ENCODE measurements at regions not wholly inside any gene's neighbourhood (a gene's known extent, or its start where the extent isn't known, plus 50 kb on each side); places are given as distances from the start of the nearest gene placed in this dataset.

DNA sequence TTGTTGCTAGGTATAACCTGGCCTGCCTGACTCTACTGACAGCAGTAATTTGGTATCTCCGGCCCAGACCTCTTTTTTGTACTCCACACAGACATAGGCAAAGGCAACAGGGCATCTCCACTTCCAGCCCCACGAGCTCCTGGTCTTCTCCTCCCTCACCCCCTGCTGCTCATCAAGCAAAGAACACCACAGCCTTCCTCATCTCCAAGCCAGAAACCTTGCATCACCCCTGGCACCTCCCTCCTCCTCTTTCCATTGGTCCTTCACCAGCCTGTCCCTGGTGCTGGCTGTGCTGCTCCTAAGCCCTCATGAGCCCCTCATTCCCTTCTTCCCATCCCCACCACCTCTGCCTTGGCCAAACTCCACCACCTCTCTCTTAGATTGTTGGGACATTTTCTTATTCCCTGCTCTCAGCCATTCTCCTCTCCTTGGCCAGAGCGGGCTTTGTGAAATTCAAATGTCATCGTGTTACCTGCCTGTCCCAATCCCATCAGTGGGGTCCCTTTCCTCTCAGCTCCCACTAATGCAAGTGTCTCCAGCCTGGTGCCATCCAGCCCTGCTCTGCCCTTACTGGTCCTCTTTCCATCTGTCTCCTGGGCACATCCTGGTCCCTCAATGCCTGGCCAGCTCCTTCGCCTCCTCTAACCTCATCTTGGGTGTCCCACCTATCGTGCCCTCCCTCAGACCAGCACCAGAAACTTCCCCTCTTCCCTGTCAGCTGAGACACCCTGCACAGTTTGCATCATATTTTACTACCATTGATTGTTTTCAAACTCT, 77.4 kb downstream of the INHBB start:
- no peak for DNase-seq (ENCODE audit: low spot score)

DNA sequence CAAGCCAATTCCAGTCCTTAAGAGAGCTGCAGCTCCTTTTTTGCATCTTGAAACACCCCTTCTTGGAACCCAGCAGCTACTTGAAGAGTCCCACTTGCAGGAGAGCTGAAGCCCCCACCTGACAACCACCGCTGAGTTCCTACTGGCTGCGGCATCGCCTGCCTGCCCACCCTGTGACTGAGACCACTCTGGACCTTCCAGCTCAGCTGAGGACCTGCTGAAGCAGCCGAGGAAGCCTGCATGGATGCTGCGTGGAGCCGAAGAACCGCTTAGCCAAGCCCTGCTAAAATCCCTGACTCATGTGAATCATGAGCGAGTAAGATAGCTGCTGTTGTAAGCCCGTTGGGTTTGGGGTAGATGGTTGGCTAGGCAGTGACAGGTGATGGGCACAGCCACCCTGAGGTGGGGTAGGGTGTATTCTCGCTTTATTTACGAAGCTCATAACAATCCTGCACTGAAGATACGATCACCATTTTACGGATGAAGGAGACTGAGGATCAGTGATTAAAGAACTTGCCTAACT, 78.4 kb downstream of the INHBB start:
- intact Hi-C loops (cut with DNase I), result no loop called here
- no peak for DNase-seq (ENCODE audit: low spot score)

More for the DNA sequence above, 77.4 kb downstream of the INHBB start:
- intact Hi-C loops (cut with DNase I), result no loop called here

- DNase-seq (ENCODE audit: low spot score), result no peak
- intact Hi-C loops (cut with DNase I), result no loop called here
These were observed 79.1 kb downstream of the INHBB start for GRCh38 chr2:120425014-120425413.

- DNase-seq (ENCODE audit: low spot score), result no peak
- intact Hi-C loops (cut with DNase I), result no loop called here
These were observed 82.8 kb downstream of the INHBB start for GRCh38 chr2:120428748-120429147.

DNA sequence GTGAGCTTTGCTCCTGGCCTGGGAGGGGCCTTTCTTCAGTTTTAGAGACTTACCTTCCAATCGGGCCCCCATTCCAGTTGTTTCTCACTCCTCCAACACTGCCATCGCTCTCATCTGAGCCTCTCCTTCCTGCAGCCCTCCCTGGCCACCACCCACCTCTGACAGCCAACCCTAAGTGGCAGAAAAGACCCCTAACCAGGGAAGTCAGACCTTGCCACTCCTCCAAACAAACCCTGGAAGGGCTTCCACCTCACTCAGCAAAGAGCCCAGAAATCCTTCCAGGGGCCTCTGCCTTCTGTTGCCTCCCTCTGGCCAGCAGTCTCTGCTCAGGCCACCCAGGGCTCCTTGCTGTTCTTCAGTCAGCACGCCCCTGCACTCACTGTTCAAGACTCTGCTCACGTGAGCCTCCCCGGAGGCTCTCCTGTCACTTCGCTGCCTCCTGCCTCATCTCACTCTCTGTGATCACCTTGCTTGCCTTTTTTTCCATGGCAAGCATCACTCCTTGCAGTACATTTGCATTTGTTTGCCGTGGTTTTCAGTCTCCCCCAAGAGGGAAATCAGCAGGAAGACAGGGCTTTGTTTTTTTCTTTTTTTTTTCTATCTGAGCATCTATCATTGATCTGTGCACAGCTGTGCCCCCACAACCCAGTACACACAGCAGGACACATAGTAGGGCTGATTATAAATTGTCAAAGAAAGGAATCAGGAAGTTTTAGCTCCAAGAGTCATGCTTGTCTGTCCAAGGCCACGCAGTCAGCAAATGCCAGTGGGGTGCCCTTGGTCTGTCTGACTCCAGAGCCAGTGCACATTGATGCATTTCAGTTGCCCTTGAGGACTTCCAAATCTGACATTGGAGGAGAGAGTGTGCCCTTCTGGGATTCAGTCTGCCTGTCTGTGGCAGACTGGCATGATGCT, 83.9 kb downstream of the INHBB start:
- no peak for DNase-seq (ENCODE audit: low spot score)
- intact Hi-C loops (cut with DNase I), result no loop called here

GRCh38 chr2:120430501-120430830, 84.5 kb downstream of the INHBB start:
- intact Hi-C loops (cut with DNase I), result no loop called here
- DNase-seq (ENCODE audit: low spot score), result no peak

DNA sequence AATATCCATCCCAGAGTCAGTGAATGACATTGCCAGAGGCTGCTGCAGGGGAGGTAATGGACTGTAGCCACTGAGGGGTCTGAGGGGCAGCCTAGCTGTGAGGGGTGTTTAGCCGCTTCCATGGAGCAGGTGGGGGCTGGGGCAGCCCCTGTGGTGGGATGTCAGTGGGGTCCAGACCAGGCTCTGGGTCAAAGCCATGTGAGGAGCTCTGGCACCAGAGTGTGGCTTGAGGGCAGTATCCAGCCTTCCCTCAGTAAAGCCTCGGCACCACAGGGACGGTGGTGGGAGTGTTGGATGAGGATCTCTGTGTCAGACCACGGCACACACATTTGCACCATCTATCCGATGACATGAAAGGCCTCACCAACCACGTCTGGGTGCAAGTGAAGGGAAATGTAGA, 85.0 kb downstream of the INHBB start:
- intact Hi-C loops (cut with DNase I), result no loop called here
- no peak for DNase-seq (ENCODE audit: low spot score)

GRCh38 chr2:120431386-120432292, 85.7 kb downstream of the INHBB start:
- intact Hi-C loops (cut with DNase I), result no loop called here
- DNase-seq (ENCODE audit: low spot score), result no peak

DNA sequence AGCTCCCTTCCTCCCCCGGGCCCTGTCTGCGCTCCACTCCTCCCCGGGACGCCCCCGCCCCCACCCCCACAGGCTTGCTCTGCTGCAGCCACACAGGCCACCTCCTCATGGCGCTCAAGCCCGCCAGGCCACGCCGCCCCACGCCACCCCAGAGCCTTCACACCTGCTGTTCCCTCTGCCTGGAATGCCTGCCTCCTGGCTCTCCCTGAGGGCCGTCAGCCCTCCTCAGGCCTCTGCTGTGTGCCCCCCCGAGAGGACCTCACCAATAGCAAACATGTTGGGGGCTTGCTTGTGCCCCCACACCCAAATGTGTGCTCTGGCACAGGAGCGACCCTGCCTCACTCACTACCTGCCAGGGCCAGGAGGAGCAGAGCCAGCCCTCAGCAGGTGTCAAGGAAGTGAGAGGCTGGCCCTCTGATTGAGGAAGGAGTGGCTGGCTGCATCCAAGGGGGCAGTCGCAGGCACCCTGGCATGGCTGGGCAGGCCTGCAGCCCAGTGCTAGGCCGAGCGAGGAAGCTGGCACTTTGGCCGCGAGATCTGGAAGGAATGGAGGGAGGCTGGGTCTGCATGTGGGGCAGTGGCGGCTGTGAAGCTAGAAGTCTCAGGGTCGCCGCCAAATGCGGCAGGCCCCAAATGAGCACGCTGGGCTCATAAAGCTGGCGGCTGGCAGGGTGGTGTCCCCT, 86.5 kb downstream of the INHBB start:
- intact Hi-C loops (cut with DNase I), result no loop called here
- DNase-seq (ENCODE audit: low spot score), result no peak

GRCh38 chr2:120432976-120433815, 87.3 kb downstream of the INHBB start:
- intact Hi-C loops (cut with DNase I), result no loop called here
- no peak for DNase-seq (ENCODE audit: low spot score)

DNA sequence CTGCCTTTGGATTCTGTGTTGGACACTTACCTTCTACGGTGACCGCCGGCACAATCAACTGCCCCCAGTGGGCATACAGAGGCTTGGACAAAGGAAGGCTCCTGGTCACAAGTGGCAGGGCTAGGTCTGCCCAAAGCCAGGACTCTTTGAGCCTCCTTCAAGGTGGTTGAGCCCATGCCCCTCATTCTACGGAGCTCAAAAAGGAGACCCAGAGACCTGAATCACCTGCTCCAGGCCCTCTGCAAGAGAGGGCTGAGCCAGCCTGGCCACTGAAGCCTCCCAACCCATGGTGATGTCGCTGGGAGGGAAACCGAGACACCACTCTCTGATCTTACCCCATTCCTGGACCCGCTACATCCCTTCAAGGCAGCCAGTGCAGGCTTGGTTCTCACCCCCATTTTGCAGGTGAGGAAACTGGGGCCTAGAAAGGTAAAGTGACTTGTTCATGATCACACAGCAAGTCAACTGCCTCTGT, 87.9 kb downstream of the INHBB start:
- no peak for DNase-seq (ENCODE audit: low spot score)
- intact Hi-C loops (cut with DNase I), result no loop called here

DNA sequence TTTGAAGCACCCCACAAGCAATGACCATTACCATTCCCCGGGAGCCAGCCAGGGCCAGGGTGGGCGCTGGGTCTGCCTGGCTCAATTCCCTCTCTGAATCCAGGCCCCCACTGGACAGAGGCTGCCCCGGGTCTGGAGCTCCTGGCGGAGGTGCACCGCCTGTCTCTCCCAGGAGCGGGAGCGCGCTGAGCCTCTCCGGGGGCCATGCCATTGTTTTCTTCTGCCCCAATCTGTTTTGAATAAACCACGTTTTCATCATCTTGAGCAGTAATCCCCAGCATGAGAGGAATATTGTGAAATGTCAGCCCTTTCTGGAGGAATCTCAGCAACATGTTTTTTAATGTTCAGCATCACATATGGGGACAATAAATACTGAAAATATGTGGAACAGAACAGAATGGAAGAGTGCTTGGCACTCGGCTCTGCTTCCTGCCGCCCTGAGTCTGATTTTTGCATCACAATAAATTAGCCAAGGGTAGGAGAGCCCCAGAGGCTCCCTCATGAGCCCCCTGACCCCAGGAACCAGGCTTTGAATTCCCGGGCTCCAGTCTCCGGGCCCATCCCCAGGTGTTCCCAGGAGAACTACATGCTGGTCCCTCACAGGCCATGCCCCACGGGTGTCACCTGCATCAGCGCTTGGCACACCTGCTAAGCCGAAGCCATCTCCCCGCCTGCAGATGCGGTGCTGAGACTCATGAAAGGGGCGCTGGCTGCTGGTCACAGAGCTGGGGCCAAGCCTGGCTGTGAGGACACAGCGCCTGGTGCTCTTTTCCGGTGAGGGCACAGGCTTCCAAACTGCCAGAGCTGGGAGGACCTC, 88.8 kb downstream of the INHBB start:
- no peak for DNase-seq (ENCODE audit: low spot score)
- intact Hi-C loops (cut with DNase I), result no loop called here

DNA sequence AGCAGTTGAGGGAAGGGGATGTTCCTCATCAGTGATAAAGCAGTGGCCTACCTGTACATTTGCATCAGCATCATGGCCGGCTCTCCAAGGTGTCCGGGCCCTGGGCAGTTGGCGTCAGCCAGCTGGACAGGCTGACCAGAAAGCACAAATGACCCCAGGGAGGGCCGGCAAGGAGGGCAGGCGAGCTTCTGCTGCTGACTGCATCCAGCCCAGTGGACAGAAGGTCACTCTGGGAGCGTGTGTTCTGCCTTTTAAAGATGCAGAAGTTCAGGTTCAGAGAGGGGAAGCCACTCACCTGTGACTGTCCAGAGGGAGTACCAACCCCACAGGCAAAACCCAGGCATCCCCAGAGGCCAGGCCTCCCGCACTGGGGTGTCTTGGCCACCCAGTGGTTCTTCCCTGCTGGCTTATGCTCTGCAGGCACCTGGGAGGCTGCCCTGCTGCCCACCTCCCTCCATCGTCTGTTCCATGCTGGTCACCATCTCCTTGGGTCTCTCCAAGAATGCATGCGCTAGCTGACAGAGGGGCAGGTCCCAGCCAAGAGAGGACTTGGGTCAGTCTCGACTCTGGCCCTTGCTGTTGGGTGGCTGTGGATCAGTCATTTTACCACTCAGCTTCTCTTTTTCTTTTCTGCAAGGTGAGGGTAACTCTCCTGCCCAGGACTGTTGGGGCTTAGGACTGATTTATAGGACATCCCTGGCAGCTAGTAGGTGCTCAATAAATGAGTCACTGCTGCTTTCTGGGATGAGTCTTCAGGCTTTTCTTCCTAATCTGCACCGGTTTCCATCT, 89.9 kb downstream of the INHBB start:
- no peak for DNase-seq (ENCODE audit: low spot score)
- intact Hi-C loops (cut with DNase I), result no loop called here

GRCh38 chr2:120436460-120436739, 90.5 kb downstream of the INHBB start:
- intact Hi-C loops (cut with DNase I), result no loop called here
- DNase-seq (ENCODE audit: low spot score), result no peak

GRCh38 chr2:120436885-120437603, 91.1 kb downstream of the INHBB start:
- DNase-seq (ENCODE audit: low spot score), result no peak
- intact Hi-C loops (cut with DNase I), result no loop called here

GRCh38 chr2:120437604-120438000, 91.7 kb downstream of the INHBB start:
- DNase-seq (ENCODE audit: low spot score), result no peak
- intact Hi-C loops (cut with DNase I), result no loop called here

Measured in posterior vena cava (tissue), 2 donors.